ENCODE measurements at regions not wholly inside any gene's neighbourhood (a gene's known extent, or its start where the extent isn't known, plus 50 kb on each side); places are given as distances from the start of the nearest gene placed in this dataset.

DNA sequence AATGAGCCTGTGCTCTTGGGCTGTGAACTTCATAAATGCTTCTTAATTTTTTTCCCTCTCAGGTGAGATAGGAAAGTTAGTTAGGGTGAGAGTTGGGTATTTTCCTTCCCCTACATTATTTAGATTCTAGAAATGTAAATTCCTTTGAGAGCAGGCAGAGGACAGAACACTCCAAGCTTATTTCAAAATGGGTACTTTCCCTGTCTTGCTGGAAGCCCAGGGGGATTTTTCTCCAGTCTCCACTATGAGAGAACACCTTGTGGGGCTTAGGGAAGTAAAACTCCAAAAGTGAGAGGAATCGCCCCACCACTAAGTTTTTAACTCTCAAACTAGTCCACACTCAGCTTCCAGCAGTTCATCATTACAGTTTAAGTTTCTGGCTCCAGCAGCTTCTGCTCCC lies 253.2 kb upstream of the CTAGE1 start:
- peak overlapping the region; percentile 38; the same call in 1 of the 2 replicates for H3K4me2 ChIP-seq (ENCODE audit: control insufficient read depth, insufficient read depth)
- ChIA-PET RAD21 (ENCODE audit: unreplicated experiment) (no interaction called here), CTCF (interaction anchor here (1.8 kb wide), 1 partner anchor 34 kb away, joined by 15 read pairs; no protein-coding TSS in a partner anchor), POLR2A (interaction anchor here (1.6 kb wide), 1 partner anchor 112 kb away, joined by 6 read pairs; no protein-coding TSS in a partner anchor), SMC1A (ENCODE audit: uncharacterized antibody, unreplicated experiment) (interaction anchor here (0.9 to 1.8 kb wide), 3 partner anchors 34 to 129 kb away, joined by 3 to 4 read pairs (median 4); no protein-coding TSS in a partner anchor)
- H3K9ac ChIP-seq (ENCODE audit: control insufficient read depth, insufficient read depth, low read length): no peak overlapping the region
- H3K4me1 ChIP-seq (ENCODE audit: control insufficient read depth, insufficient read depth, low read length): peaks cover 4% of the 10 kb centered on the region; the same call in 1 of the 2 replicates
- H3K79me2 ChIP-seq (ENCODE audit: control insufficient read depth, insufficient read depth, low read length): no peaks in the 10 kb centered on the region
- intact Hi-C loops (cut with micrococcal nuclease; ENCODE audit: unreplicated experiment): no loop called here
- peak; percentile 47 for FAIRE-seq
- H3K9me3 ChIP-seq (replicated peaks; ENCODE audit: control insufficient read depth, insufficient read depth, low read length): no peaks in the 10 kb centered on the region; the same call in 2 of the 3 replicates
- ATAC-seq: peak; percentile 65
- in situ Hi-C loops (cut with MboI): no loop called here
- H4K20me1 ChIP-seq (ENCODE audit: control insufficient read depth, insufficient read depth): no peaks in the 10 kb centered on the region
- DNase-seq (ENCODE audit: low read depth, low spot score): peak; percentile 19
- 0% methylated on average over 1 of the region's 1 CpG for WGBS (ENCODE audit: insufficient coverage, insufficient replicate concordance, low lambda C conversion rate, missing lambda C conversion rate)
- no peaks in the 10 kb centered on the region for H3K27me3 ChIP-seq (replicated peaks in 1 of 2; ENCODE audit: control insufficient read depth in 2 of 2, insufficient read depth in 2 of 2, low read length in 1 of 2)
- H2AFZ ChIP-seq (ENCODE audit: control insufficient read depth, low read depth, low read length): peak overlapping the region; percentile 31; the same call in 1 of the 2 replicates
- H3K36me3 ChIP-seq (ENCODE audit: control insufficient read depth in 2 of 2, insufficient read depth in 2 of 2, low read length in 1 of 2): no peaks in the 10 kb centered on the region
- no TSS peak for BruUV-seq (replicated peaks)
- H3K27ac ChIP-seq (ENCODE audit: control insufficient read depth, insufficient read depth): 0 out of 2 replicates have a peak overlapping the region, but pooled peaks have one; percentile 37
- H3K4me3 ChIP-seq: no peak overlapping the region
- TF ChIP-seq, protein P1, sequence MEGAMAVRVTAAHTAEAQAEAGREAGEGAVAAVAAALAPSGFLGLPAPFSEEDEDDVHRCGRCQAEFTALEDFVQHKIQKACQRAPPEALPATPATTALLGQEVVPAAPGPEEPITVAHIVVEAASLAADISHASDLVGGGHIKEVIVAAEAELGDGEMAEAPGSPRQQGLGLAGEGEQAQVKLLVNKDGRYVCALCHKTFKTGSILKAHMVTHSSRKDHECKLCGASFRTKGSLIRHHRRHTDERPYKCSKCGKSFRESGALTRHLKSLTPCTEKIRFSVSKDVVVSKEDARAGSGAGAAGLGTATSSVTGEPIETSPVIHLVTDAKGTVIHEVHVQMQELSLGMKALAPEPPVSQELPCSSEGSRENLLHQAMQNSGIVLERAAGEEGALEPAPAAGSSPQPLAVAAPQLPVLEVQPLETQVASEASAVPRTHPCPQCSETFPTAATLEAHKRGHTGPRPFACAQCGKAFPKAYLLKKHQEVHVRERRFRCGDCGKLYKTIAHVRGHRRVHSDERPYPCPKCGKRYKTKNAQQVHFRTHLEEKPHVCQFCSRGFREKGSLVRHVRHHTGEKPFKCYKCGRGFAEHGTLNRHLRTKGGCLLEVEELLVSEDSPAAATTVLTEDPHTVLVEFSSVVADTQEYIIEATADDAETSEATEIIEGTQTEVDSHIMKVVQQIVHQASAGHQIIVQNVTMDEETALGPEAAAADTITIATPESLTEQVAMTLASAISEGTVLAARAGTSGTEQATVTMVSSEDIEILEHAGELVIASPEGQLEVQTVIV (IDR thresholded peaks at IDR 0.05; ENCODE audit: borderline replicate concordance, partially characterized antibody): no peak
- no peak for TF ChIP-seq MYB (IDR thresholded peaks at IDR 0.05; ENCODE audit: borderline replicate concordance, low read depth, low read length)
- TF ChIP-seq GATAD2B (conservative IDR thresholded peaks at IDR 0.05; ENCODE audit: low read depth): no peak
- TF ChIP-seq, protein P2, sequence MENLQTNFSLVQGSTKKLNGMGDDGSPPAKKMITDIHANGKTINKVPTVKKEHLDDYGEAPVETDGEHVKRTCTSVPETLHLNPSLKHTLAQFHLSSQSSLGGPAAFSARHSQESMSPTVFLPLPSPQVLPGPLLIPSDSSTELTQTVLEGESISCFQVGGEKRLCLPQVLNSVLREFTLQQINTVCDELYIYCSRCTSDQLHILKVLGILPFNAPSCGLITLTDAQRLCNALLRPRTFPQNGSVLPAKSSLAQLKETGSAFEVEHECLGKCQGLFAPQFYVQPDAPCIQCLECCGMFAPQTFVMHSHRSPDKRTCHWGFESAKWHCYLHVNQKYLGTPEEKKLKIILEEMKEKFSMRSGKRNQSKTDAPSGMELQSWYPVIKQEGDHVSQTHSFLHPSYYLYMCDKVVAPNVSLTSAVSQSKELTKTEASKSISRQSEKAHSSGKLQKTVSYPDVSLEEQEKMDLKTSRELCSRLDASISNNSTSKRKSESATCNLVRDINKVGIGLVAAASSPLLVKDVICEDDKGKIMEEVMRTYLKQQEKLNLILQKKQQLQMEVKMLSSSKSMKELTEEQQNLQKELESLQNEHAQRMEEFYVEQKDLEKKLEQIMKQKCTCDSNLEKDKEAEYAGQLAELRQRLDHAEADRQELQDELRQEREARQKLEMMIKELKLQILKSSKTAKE (IDR thresholded peaks at IDR 0.05; ENCODE audit: low read depth, poor library complexity, severe bottlenecking): no peak
- TF ChIP-seq, protein P3, sequence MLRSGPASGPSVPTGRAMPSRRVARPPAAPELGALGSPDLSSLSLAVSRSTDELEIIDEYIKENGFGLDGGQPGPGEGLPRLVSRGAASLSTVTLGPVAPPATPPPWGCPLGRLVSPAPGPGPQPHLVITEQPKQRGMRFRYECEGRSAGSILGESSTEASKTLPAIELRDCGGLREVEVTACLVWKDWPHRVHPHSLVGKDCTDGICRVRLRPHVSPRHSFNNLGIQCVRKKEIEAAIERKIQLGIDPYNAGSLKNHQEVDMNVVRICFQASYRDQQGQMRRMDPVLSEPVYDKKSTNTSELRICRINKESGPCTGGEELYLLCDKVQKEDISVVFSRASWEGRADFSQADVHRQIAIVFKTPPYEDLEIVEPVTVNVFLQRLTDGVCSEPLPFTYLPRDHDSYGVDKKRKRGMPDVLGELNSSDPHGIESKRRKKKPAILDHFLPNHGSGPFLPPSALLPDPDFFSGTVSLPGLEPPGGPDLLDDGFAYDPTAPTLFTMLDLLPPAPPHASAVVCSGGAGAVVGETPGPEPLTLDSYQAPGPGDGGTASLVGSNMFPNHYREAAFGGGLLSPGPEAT (IDR thresholded peaks at IDR 0.05; ENCODE audit: low read depth): peak; percentile 78
- no peak for TF ChIP-seq KDM1A (IDR thresholded peaks at IDR 0.05; ENCODE audit: borderline replicate concordance)
- TF ChIP-seq, protein P4, sequence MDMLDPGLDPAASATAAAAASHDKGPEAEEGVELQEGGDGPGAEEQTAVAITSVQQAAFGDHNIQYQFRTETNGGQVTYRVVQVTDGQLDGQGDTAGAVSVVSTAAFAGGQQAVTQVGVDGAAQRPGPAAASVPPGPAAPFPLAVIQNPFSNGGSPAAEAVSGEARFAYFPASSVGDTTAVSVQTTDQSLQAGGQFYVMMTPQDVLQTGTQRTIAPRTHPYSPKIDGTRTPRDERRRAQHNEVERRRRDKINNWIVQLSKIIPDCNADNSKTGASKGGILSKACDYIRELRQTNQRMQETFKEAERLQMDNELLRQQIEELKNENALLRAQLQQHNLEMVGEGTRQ (IDR thresholded peaks at IDR 0.05; ENCODE audit: borderline replicate concordance, low read depth, low read length): no peak
- no peak for TF ChIP-seq MEF2A (IDR thresholded peaks at IDR 0.05; ENCODE audit: insufficient read depth, low read depth, low read length)
- TF ChIP-seq BCL11A (IDR thresholded peaks at IDR 0.05; ENCODE audit: low read depth, low read length): 0 out of 2 replicates have a peak, but pooled peaks have one; percentile 18
- TF ChIP-seq SPI1 (IDR thresholded peaks at IDR 0.05; ENCODE audit: borderline replicate concordance, insufficient read depth, low read depth, low read length): no peak
- TF ChIP-seq CBX5 (IDR thresholded peaks at IDR 0.05; ENCODE audit: low read depth): no peak
- no peak for TF ChIP-seq SP1 (IDR thresholded peaks at IDR 0.05; ENCODE audit: low read depth, low read length)
- TF ChIP-seq ZNF217 (IDR thresholded peaks at IDR 0.05): no peak
- TF ChIP-seq, protein P5, sequence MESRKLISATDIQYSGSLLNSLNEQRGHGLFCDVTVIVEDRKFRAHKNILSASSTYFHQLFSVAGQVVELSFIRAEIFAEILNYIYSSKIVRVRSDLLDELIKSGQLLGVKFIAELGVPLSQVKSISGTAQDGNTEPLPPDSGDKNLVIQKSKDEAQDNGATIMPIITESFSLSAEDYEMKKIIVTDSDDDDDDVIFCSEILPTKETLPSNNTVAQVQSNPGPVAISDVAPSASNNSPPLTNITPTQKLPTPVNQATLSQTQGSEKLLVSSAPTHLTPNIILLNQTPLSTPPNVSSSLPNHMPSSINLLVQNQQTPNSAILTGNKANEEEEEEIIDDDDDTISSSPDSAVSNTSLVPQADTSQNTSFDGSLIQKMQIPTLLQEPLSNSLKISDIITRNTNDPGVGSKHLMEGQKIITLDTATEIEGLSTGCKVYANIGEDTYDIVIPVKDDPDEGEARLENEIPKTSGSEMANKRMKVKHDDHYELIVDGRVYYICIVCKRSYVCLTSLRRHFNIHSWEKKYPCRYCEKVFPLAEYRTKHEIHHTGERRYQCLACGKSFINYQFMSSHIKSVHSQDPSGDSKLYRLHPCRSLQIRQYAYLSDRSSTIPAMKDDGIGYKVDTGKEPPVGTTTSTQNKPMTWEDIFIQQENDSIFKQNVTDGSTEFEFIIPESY (IDR thresholded peaks at IDR 0.05): no peak
- no peak for TF ChIP-seq MXI1 (IDR thresholded peaks at IDR 0.05; ENCODE audit: low read depth, low read length)

All from GM12878 (cell line).